HG03159 (cell line): ENCODE measurements at regions not wholly inside any gene's neighbourhood (a gene's known extent, or its start where the extent isn't known, plus 50 kb on each side); places are given as distances from the start of the nearest gene placed in this dataset.
"Not testable (repeated sequence)": the region's sequence is repeated elsewhere in the genome, so short reads cannot be mapped to it uniquely, and the experiment has no call there.

Source experiments
- ATAC-seq: cut with Tn5 transposase; IDR thresholded peaks from one replicate; pipeline ENCODE4 v1.9.1; 2021; ENCODE audit warnings: mild to moderate bottlenecking, moderate library complexity; ENCODE audit not compliant: unreplicated experiment

DNA sequence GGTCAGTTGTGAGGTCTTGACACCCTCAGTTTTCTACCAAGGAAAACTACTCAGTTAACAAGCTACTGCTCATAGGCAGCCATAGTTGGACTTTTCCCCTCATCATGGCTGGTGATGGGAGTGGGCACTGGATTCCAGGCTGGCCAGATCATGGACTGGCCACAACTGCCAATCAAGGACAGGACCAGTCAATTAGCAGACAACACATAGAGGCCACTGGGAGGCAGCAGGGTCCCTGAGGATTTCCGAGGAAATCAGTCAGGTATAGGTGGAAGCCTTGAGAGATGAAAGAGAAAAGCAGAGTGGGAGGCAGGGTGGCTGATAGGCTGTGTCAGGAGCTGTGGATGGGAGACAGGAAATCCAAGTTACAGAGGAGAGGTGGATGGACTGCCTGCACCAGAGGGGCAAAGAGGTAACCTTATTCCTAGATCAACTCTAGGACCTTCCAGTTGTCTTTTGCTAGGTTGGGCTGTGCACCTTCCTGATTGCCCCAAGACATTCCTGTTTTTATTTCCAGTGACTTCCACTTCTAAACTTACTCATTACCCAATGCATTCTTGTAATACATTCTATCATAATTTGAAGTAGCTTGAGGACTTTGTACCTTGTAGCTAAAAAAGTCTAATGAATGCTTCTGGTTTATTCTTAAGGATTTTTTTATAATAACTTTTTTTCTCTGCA is 361.8 kb downstream of the KCNRG start:
- no peak for ATAC-seq

DNA sequence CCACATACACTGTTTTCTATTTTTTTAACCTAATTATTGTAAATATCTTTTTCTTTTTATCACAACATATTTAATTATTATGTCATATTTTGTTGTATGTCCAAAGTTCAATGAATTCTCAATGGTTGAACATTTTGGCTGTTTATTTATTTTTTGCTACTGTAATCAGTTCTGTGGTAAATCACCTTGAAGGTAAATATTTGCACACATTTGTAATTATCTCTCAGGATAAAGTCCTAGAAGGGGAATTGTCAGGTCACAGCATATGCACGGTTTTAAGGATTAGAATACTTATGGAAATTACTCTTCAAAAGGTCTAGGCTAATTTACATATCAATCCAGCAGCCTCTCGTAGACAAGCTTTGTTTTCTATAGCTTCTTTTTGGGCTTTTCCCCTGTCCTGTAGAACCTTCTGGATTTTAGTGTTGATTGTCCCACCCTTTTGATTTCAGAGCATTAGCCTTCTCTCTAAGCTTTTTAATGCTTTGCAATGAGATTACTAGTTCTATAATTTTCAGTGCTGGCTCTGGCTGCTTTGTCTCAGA is 362.6 kb downstream of the KCNRG start:
- ATAC-seq = no peak

DNA sequence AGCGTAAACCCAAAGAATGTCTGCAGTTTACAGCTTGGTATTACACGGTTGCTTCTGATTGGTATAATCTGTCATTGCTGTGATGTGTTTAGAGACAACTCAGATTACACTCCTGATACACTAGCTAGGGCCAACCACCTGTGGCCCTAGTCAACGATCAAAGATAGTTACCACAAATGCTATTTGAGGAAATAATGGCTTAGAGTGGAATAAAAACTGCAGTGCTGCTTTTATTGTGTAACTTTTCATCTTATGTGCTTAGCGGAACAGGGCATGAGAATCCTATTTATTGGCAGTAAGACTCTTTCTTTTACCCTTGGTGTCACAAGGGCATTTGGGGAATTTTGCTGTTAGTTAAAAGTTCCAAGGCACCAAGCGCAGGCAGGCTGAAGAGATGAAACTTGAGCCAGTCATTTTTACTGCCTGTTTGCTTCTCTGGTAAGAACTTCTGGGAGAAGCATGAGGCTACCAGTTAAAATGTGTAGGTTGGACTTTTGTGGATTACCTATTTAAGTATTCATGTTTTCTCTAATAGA is 363.3 kb downstream of the KCNRG start:
- no peak for ATAC-seq

DNA sequence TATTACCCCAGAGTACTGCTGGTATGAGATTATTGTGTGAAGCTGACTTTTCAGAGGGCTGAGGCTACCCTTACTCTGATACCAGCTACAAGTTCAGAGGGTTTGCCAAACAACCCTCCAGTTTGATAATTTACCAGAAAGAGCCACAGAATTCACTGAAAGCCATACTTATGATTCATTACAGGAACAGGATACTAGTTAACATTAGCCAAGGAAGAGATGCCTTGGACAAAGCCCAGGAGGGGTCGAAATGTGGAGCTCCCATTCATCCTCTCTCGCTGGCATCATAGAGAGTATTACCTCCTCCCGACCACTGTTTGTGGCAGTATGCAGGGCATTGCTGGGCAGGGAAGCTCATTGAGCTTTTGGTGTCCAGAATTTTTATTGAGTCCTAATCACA is 364.3 kb downstream of the KCNRG start:
- no peak for ATAC-seq

DNA sequence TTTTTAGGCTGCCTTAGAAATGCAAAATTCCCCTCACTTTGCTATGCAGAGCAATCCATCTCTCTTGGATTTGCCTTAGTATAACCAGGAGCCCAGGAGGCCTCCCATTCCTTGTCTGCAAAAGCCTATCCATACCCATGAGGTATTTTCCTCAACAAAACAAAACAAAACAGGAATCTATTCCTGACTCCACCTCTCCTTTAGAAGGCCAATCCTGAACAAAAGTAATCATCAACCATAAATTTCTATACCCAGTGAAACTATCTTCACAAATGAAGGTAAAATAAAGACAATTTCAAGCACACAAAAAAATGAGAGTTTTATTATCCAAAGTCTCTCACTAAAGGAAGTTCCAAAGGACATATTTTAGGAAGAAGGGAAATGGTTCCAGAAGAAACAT is 365.7 kb downstream of the KCNRG start:
- no peak for ATAC-seq

DNA sequence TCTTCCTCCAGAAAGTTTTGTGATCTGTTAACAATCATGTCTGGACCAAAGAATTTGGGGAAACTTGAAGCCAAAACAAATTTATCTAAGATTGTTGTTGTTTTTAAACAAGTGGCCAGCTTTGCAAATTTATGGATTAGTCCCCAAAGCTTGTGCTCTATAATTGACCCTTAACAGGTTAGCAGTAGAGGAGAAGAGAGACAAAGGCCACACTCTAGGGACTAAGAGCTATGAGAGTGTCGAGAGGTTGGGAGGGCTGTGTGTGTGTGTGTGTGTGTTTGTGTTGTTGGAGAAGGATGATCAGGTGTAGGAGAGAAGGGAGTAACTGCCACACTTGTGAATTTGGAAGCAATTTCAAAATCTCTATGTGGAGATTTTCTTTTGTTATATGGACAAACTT is 367.3 kb downstream of the KCNRG start:
- no peak for ATAC-seq

DNA sequence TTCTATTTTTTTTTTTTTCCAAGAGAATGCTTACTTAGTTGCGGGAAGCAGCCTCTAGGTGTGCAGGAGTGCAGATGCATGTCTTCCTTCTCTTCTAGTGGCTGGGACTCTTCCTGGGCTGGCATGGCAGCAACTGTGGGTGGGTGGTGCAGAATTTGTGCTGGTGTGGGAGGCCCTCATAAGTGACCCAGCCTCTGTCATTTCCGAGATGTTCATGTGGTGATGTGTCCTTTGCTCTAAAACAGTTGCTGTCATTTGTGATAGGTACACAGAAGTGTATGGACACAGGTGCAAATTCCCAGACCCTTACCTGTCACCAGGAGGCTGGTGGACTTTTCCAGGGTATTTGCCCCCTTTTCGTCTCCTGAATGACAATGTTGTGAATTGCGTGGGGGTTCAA is 367.7 kb downstream of the KCNRG start:
- no peak for ATAC-seq

DNA sequence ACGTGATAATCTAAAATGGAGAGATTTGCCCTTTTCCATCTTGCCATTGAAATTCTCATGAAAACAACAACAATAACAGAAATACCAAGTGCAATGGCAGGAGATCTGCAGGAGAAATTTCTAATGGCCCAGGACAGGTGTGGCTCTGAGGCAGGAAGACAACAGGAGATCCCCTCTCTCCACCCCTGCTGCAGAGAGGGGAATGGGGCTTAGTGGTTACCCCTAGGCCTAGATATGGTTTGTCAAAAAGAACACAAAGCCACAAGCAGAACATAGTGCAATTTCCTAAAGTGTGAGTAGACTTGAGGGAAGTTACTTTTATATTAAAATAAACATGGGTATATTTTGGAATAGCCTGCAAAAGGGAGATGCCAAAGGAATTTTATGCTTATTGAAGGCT is 369.5 kb downstream of the KCNRG start:
- ATAC-seq = no peak

DNA sequence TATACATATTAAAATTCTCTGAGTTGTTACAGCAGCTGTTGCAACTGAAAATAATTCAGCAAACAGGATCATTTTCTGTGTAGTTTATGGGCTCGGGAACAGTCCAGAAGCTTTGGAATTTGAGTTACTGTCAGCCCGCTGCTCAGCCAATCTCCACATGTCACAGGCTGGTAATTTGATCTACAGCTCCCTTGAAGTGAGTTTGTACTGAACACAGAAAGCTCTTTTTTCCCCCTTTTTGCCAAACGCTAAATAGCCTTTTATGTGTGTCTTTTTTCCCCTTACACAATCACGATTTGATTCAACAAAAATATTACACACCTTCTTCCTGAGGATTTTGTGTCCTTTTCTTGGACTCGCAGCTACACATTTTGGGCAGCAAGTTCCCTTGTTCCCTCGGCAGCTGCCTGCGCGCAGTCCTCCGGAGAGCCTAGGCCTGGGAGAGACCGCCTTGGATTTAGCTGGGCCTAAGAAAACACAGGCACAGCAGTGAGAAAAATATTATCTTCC is 371.4 kb downstream of the KCNRG start:
- no peak for ATAC-seq

DNA sequence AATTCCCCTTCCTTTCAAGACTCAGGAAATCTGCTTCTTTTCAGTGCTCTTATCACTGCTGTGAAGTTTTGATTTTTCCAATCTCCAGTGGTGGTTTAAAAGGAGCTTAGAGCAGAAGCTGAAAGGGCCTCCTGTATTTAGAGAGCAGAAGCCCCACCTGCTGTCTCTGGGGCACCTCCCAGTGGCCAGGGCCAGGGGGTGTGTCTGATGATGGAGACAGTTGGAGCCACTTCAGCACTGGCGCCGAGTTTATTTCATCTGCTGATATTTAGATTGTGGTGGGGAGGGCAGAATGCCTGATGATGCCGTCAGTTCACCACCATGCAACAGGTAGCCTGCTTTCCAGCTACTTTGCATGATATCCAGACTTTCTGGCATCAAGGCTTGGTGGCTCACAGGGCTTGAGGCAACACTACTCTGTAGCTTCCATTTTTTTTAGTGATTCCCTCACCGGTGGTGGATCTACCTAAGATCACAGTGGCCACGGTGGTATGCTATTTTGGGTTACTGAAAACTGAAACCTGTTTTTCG is 371.9 kb downstream of the KCNRG start:
- ATAC-seq = no peak

DNA sequence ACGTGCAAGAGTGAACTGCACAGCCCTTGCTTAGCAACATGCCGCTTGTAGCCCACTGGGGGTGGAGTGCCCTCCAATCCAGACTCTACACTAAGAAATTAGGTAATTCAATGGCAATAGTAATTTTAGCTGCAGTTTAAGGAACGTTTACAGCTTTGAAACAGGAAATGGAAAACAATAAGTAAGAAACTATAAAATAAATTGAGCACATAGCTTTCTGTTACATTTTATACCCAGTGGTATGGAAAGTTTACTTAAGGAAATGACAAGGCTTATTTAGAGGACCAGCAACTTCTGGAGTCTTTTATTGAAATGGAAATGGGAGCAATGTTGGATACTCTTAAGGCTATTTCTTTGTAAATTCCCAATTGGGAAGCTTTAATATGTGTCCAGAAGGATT is 373.2 kb downstream of the KCNRG start:
- ATAC-seq = no peak

DNA sequence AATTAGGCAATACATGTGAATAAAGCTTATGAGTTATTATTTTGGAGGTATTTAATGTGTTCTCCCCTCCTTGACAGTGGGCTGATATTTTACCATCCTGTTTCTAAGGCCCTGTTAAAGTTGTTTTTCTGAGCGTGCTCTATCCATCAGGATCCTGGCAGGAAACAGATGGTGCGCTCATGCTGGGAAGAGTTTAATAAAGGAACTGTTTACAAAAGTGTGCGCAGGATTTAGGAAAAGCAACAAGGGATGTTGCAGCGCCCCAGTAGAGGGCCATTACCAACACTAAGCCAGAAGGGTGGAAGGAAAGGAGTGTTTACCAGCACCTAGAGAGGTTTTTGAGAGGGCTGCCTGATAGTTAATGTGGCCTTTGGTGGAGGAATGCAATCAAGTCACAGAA is 374.5 kb downstream of the KCNRG start:
- ATAC-seq = no peak

DNA sequence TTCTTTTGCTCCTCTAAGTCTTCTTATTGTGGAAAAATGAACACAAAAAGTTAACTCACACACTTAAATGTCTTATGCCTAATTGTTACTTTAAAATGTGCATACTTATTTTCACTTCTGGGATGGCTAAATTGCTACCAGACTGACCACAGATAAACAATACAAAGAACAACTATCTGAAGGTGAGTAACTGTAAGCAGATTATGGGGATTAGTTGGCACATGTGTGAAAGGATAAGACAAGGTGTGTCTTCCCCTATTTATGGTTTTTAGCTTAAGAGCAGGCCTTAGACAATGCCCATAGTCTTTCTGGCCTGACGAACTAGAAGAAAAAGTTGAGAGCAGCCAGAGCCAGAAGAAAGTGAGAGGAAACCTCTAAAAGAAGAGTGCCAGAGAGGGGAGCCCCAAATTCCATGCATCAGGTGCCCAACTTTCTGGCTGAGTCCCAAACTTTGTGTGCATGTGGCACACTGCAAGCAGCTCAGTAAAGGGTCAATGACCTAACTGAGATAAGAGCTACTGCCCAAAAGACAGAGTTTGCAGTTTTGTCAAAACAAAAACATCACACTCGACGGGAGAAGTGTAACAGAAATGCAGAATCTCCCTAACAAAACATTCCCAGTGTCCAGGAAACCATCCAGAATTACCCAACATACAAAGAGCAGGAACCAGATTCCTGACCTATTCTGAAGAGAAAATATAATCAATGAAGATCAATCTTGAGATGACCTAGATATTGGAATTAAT is 375.4 kb downstream of the KCNRG start:
- no peak for ATAC-seq

DNA sequence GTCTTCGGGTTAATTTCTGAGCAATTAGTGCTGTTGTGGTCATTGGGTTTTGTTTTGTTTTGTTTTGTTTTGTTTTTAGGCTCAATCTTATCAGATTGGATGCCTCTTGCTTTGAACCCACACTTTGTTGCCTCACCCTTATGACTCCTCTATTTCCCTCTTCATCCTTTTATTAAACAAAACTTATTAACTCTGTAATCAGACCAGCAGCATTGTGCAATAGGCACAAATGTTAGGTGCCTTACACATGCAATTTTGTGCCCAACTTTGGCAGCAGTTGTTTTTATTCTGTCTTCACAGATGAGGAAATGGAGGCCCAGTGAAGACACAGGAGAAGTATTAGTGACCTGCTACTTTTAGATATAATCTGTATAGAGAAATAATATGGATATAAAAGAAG is 377.7 kb downstream of the KCNRG start:
- no peak for ATAC-seq

DNA sequence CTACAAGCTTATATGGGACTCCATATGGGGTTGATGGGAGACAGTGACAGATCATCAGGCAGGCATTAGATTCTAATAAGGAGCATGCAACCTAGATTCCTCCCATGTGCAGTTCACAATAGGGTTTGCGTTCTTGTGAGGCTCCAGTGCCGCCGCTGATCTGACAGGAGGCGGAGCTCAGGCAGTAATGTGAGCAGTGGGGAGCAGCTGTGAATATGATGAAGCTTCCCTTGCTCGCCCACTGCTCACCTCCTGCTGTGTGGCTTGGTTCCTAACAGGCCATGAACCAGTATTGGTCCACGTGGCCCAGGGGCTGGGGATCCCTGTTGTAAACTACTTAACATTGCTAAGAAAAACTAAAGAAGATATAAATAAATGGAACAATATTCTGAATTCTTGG is 378.4 kb downstream of the KCNRG start:
- no peak for ATAC-seq

DNA sequence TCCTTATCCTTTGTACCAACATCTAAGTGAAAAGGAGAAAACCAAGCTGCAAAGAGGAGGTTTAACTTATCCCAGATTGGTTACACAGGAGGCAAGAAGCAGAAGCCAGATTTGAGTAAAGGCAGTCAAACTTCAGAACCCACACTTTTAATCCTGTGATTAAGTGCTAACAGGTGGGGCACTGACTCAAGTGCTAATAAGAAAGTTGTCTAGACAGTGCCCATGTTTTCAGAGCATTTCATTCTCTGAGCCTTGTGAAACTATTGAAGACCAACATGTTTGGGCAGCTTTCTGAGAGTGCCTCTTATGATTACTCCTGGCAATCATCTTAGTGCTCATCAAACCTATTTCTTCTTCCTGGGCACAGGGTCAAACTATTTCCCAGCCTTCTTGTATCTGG is 380.8 kb downstream of the KCNRG start:
- no peak for ATAC-seq

DNA sequence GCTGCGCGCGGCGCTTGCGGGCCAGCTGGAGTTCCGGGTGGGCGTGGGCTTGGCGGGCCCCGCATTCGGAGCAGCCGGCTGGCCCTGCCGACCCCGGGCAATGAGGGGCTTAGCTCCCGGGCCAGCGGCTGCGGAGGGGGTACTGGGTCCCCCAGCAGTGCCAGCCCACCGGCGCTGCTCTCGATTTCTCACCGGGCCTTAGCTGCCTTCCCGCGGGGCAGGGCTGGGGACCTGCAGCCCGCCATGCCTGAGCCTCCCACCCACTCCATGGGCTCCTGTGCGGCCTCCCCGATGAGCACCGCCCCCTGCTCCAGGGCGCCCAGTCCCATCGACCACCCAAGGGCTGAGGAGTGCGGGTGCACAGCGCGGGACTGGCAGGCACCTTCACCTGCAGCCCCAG is 381.4 kb downstream of the KCNRG start:
- ATAC-seq = not testable (repeated sequence)

DNA sequence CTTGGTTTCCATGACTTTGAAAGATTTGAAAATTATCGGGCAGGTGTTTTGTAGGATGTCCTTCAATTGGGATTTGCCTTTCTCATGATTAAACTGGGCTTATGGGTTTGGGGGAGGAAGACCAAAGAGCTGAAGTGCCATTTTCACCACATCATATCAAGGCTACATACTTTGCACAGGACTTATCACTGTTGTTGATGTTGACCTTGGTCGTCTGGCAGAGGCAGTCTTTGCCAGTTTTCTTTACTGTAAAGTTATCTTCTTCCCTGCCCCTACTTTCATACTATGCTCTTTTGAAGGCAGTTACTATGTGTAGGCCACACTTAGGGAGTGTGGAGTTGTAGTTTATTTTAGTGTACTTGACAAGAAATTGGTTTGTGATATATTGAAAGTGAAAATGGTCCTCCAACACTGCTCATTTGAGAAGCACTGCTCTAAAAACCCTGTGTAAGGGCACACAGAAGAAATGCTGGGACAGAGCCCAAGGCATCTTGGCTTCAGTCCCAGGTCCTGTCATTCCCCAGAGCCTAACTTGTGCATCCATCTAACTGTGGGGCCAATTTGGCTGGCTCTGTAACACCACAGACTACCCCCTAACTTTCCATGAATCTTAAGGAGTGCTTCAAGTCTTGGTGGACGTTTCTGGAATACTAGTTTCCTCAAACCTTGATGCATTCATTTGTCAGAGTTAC is 384.9 kb downstream of the KCNRG start:
- ATAC-seq = no peak

DNA sequence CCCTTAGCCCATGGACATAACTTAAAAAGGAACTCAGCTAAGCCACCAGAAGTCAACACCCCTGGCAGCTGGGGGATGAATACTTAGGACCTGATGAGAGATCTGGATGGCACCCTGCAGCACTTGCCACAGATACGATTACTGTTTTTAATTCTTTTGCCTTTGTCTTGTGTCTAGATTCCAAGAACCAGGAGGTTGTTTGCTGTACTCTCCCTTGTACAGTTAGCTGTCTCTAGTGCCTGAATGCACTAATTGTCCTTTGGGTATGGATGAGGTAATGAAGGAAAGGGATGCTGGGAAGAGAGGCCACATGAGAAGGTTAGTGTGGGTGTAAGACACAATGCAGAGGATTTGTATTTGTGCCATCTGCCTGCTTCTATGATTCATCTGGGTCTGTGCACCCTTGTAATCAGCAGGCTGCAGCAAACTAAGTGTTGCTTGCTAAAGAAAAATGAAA is 385.8 kb downstream of the KCNRG start:
- no peak for ATAC-seq

DNA sequence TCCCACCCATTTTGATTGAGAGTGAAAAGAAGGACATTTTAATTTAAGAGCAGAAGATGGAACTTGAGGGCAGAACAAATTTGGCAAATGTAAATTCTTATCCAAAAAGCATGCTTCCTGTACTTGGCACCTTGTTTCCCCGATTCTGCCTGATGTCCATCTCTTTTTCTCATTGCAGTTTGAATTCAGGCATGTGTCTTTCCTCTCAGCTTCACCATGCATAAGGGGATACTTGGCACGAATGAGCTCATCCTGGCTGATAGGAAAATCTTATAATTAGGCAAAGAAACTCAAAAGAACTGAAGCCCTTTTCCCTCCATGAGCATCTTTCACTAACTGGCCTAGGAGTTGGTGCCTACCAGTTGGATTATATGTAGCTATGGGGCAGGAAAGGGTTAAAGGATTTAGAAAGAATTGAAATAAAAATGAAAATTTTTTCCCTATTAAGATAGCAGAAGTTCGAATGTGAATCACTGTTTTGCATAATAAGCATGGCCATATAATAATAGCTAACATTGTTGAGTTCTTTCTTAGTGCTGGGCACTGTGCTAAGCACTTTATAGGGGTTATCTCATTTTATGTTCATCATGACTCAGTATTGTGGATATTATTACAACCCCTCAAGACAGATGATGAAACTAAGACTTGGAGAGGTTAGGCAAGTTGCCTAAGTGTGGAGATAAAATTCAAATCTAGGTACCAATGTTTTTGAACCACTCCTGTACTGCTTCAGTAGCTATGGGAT is 386.6 kb downstream of the KCNRG start:
- ATAC-seq = no peak
